ENCODE measurements at regions not wholly inside any gene's neighbourhood (a gene's known extent, or its start where the extent isn't known, plus 50 kb on each side); places are given as distances from the start of the nearest gene placed in this dataset.
A peak's percentile ranks its signal among the peaks of the same experiment; 100 is the strongest.

DNA sequence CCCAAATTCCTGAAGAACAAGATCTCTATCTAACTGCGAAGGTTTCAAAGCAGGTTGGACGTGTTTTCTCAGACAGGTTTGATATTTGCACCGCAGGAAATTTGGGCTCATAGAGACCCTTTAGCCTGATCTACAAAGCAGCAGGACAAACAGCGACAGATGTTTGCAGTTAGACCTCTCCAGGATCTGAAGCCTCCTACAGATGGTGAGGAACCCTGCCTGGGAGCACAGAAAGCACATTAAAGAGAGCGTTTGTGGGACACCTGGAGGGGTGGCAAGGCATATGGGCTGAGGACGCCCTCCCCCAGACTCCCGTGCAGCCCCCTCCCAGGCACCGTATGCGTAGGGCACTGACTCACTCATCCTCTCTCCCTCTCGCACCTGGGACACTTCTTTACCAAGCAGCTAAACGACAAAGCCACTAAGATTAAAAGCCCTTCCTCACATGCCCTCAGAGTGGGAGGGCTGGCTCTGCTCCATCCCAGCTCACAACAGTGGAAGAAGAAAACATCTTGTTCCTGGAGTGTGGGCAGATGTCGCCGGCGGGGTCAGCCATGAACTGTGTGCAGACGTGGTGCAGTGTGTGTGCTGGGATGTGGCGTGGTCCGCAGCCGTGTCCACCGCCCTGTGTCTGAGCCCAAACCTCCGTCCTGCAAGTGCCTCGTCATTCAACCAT is 249.7 kb upstream of the AFDN start:
- 75% methylated on average over 19 of the region's 21 CpGs for WGBS (ENCODE audit: insufficient coverage)
- DNase-seq (ENCODE audit: low read depth in 4 of 6, low spot score in 6 of 6) = peak in 1 of 6 donors; percentile 28
- Histone ChIP-seq H3K4me1 (ENCODE audit: control insufficient read depth, insufficient read depth, low read length) (peaks cover 41% of the 10 kb centered on the region), H3K27me3 (ENCODE audit: control insufficient read depth, insufficient read depth, low read length) (peaks cover 2% of the 10 kb centered on the region), H3K9me3 (ENCODE audit: control insufficient read depth, insufficient read depth, low read length) (no peaks in the 10 kb centered on the region), H3K27ac (ENCODE audit: low read depth, low read length) (no peak overlapping the region), H3K4me3 (ENCODE audit: low read depth, low read length) (no peak overlapping the region), H3K36me3 (ENCODE audit: control insufficient read depth, insufficient read depth, low read length) (peaks cover 3% of the 10 kb centered on the region)

GRCh38 chr6:167577891-167578361 is 248.8 kb upstream of the AFDN start:
- Histone ChIP-seq H3K36me3 (ENCODE audit: control insufficient read depth, insufficient read depth, low read length) (peaks cover 3% of the 10 kb centered on the region), H3K9me3 (ENCODE audit: control insufficient read depth, insufficient read depth, low read length) (peaks cover 4% of the 10 kb centered on the region), H3K4me1 (ENCODE audit: control insufficient read depth, insufficient read depth, low read length) (peaks cover 33% of the 10 kb centered on the region), H3K27me3 (ENCODE audit: control insufficient read depth, insufficient read depth, low read length) (peaks cover 2% of the 10 kb centered on the region), H3K4me3 (ENCODE audit: low read depth, low read length) (no peak overlapping the region), H3K27ac (ENCODE audit: low read depth, low read length) (no peak overlapping the region)
- 79% methylated on average over 13 of the region's 13 CpGs for WGBS (ENCODE audit: insufficient coverage)
- DNase-seq (ENCODE audit: low read depth in 4 of 6, low spot score in 6 of 6) = no peak

- H3K4me1 ChIP-seq (ENCODE audit: control insufficient read depth, insufficient read depth, low read length) = peaks cover 28% of the 10 kb centered on the region
- no peak for DNase-seq (ENCODE audit: low read depth in 4 of 6, low spot score in 6 of 6)
- H3K27me3 ChIP-seq (ENCODE audit: control insufficient read depth, insufficient read depth, low read length) = peaks cover 2% of the 10 kb centered on the region
- H3K9me3 ChIP-seq (ENCODE audit: control insufficient read depth, insufficient read depth, low read length) = peaks cover 8% of the 10 kb centered on the region
- H3K27ac ChIP-seq (ENCODE audit: low read depth, low read length) = no peak overlapping the region
- 97% methylated on average over 9 of the region's 16 CpGs for WGBS (ENCODE audit: insufficient coverage)
- H3K36me3 ChIP-seq (ENCODE audit: control insufficient read depth, insufficient read depth, low read length) = peaks cover 3% of the 10 kb centered on the region
- H3K4me3 ChIP-seq (ENCODE audit: low read depth, low read length) = no peak overlapping the region
Observed at GRCh38 chr6:167578371-167578901, 248.3 kb upstream of the AFDN start.

DNA sequence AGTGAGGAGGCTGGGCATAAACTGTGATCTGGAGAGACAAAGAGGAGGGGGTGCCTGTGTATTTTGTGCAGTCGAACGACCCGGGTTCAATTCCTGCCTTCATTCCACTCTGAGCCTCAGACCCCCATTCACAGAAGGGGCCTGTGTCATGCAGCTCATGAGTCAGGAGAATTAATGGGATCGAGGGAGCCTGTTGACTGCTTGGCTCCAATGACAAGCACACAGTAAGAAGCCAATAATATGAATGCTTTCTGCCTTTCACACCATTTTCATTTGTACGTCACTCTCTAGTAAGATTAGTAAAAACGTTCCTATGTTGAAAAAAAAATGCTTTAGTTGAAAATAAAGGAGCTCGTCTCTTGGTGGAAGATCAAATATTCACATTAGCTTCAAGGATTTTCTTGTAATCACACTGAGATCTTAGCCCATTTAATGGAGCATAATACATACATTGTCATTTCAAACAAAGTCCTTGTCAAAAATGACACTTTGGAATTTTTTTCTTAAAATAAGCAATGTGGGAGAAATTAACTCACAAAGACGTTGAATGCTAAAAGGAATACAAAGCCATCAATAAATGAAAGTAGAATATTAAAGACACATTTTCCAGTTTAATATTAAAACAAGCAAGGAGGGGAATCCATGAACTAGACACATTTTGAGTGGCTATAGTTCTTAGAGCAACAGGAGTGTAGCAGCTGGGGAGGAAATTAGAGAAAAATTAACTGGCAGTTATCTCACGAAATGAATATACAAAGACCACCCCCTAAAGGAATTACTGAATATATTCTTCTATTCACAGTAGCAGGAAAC is 246.7 kb upstream of the AFDN start:
- H3K9me3 ChIP-seq (ENCODE audit: control insufficient read depth, insufficient read depth, low read length) = peaks cover 8% of the 10 kb centered on the region
- H3K27me3 ChIP-seq (ENCODE audit: control insufficient read depth, insufficient read depth, low read length) = no peaks in the 10 kb centered on the region
- H3K27ac ChIP-seq (ENCODE audit: low read depth, low read length) = no peak overlapping the region
- DNase-seq (ENCODE audit: low read depth in 4 of 6, low spot score in 6 of 6) = peak in 1 of 6 donors; percentile 71
- no CpG with 5 or more reads among the region's 9 CpGs for WGBS (ENCODE audit: insufficient coverage)
- peaks cover 3% of the 10 kb centered on the region for H3K36me3 ChIP-seq (ENCODE audit: control insufficient read depth, insufficient read depth, low read length)
- H3K4me1 ChIP-seq (ENCODE audit: control insufficient read depth, insufficient read depth, low read length) = peaks cover 15% of the 10 kb centered on the region
- H3K4me3 ChIP-seq (ENCODE audit: low read depth, low read length) = no peak overlapping the region

DNA sequence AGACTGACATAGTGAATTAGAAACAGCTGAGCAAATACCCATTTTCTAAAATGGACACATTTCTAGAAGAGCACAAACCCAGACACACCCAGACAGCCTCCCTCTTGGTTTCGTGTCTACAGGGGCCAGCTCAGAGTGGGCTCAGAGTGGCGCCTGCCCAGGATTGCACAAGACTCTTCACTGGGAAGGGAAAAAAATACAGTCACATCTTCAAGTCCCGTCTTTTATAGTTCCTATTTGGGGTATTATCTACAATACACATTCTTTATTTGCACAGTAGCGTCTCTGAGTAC is 246.1 kb upstream of the AFDN start:
- H3K27me3 ChIP-seq (ENCODE audit: control insufficient read depth, insufficient read depth, low read length) = no peaks in the 10 kb centered on the region
- DNase-seq (ENCODE audit: low read depth in 4 of 6, low spot score in 6 of 6) = no peak
- H3K9me3 ChIP-seq (ENCODE audit: control insufficient read depth, insufficient read depth, low read length) = peaks cover 8% of the 10 kb centered on the region
- no peak overlapping the region for H3K4me3 ChIP-seq (ENCODE audit: low read depth, low read length)
- H3K27ac ChIP-seq (ENCODE audit: low read depth, low read length) = no peak overlapping the region
- H3K36me3 ChIP-seq (ENCODE audit: control insufficient read depth, insufficient read depth, low read length) = peaks cover 3% of the 10 kb centered on the region
- no CpG with 5 or more reads among the region's 4 CpGs for WGBS (ENCODE audit: insufficient coverage)
- H3K4me1 ChIP-seq (ENCODE audit: control insufficient read depth, insufficient read depth, low read length) = peaks cover 12% of the 10 kb centered on the region

DNA sequence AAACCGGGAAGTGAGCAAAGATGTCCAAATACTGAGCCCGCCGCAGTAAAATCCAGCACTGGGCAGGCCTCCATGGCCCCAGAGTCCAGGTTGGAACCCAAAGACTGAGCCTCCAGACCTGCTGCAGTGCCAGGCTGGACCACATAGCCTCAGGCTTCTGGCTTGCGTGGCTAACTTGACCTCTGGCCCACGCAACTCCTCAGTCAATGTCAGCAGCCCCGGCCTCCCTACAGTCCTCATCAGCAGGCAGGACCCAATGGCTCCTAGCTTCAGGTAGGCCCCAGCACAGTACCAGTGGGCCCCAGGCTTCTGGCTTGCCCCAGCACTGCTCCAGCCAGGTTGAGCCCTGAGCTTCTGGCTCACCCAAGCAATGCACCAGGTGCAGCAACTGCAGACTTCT is 245.1 kb upstream of the AFDN start:
- Histone ChIP-seq H3K36me3 (ENCODE audit: control insufficient read depth, insufficient read depth, low read length) (no peaks in the 10 kb centered on the region), H3K9me3 (ENCODE audit: control insufficient read depth, insufficient read depth, low read length) (peaks cover 8% of the 10 kb centered on the region), H3K4me3 (ENCODE audit: low read depth, low read length) (no peak overlapping the region), H3K27me3 (ENCODE audit: control insufficient read depth, insufficient read depth, low read length) (no peaks in the 10 kb centered on the region), H3K27ac (ENCODE audit: low read depth, low read length) (no peak overlapping the region), H3K4me1 (ENCODE audit: control insufficient read depth, insufficient read depth, low read length) (peaks cover 8% of the 10 kb centered on the region)
- WGBS (ENCODE audit: insufficient coverage) = 83% methylated on average over 6 of the region's 6 CpGs
- no peak for DNase-seq (ENCODE audit: low read depth in 4 of 6, low spot score in 6 of 6)

DNA sequence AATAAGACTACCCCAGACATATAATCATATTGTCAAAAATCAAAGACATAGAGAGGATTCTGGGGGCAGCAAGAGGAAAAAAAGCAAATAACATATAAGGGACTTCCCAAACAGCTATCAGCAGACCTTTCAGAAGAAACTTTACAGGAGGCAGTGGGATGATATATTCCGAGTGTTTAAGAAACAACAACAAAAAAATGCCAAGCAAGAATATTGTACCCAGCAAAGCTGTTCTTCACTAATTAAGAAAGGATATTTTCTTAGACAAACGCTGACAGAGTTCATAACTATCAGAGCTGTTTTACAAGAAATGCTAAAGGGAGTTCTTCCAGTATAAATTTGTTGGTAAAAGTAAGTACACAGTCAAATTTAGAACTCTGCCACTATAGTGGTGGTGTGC is 243.3 kb upstream of the AFDN start:
- Histone ChIP-seq H3K9me3 (ENCODE audit: control insufficient read depth, insufficient read depth, low read length) (peaks cover 8% of the 10 kb centered on the region), H3K36me3 (ENCODE audit: control insufficient read depth, insufficient read depth, low read length) (no peaks in the 10 kb centered on the region), H3K27me3 (ENCODE audit: control insufficient read depth, insufficient read depth, low read length) (no peaks in the 10 kb centered on the region), H3K4me1 (ENCODE audit: control insufficient read depth, insufficient read depth, low read length) (peaks cover 3% of the 10 kb centered on the region), H3K27ac (ENCODE audit: low read depth, low read length) (no peak overlapping the region), H3K4me3 (ENCODE audit: low read depth, low read length) (no peak overlapping the region)
- DNase-seq (ENCODE audit: low read depth in 4 of 6, low spot score in 6 of 6) = no peak
- whole genome bisulfite sequencing (ENCODE audit: insufficient coverage) = no CpG with 5 or more reads among the region's 2 CpGs

DNA sequence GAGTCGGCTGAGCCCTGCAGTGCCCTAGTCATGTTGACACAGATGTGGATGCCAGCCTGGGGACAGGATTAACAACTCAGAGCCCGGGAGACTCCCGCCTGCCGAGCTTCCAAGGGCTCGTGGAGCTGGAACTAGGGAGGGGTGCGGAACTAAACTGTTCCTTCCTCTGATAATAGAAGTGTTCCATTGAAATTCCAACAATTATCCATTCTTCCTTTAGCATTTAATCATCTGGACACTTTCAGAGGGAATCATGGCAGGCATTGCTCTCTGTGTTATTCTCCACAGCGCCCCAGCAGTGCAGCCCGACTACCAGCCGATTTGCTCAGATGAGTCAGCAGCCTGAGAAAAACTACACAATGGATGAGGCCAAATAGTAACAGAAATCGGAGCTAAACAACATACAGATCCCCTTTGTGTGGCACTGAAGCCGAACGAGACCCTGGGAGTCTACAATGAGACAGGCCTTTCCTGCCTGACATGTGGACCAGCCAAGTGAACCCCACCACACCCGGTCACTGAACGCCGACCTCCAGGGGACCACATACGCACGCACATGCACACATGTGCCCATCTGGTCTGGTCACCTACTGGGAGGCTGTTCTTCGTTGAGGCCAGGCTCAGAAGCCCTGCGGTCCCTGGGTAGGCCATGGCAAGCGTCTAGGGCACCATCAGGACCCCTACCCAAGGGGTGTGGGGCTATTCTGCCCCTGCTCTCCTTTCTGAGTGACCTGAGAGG is 238.4 kb upstream of the AFDN start:
- Histone ChIP-seq H3K9me3 (ENCODE audit: control insufficient read depth, insufficient read depth, low read length) (peaks cover under 1% of the 10 kb centered on the region), H3K27me3 (ENCODE audit: control insufficient read depth, insufficient read depth, low read length) (no peaks in the 10 kb centered on the region), H3K27ac (ENCODE audit: low read depth, low read length) (no peak overlapping the region), H3K4me3 (ENCODE audit: low read depth, low read length) (no peak overlapping the region), H3K4me1 (ENCODE audit: control insufficient read depth, insufficient read depth, low read length) (peaks cover 13% of the 10 kb centered on the region), H3K36me3 (ENCODE audit: control insufficient read depth, insufficient read depth, low read length) (no peaks in the 10 kb centered on the region)
- peak in 1 of 6 donors; percentile 52 for DNase-seq (ENCODE audit: low read depth in 4 of 6, low spot score in 6 of 6)
- 46% methylated on average over 15 of the region's 20 CpGs for WGBS (ENCODE audit: insufficient coverage)

- Histone ChIP-seq H3K9me3 (ENCODE audit: control insufficient read depth, insufficient read depth, low read length) (no peaks in the 10 kb centered on the region), H3K36me3 (ENCODE audit: control insufficient read depth, insufficient read depth, low read length) (no peaks in the 10 kb centered on the region), H3K27ac (ENCODE audit: low read depth, low read length) (no peak overlapping the region), H3K27me3 (ENCODE audit: control insufficient read depth, insufficient read depth, low read length) (no peaks in the 10 kb centered on the region), H3K4me1 (ENCODE audit: control insufficient read depth, insufficient read depth, low read length) (peaks cover 13% of the 10 kb centered on the region), H3K4me3 (ENCODE audit: low read depth, low read length) (no peak overlapping the region)
- WGBS (ENCODE audit: insufficient coverage) = 97% methylated on average over 18 of the region's 18 CpGs
- no peak for DNase-seq (ENCODE audit: low read depth in 4 of 6, low spot score in 6 of 6)
Observed at GRCh38 chr6:167588920-167589614, 237.6 kb upstream of the AFDN start.

Data from spinal cord (tissue), 9 donors.